Stimulated activated CD4-positive, alpha-beta T cell treated with anti-CD3 and anti-CD28 coated beads, Interleukin-4, amount 100 ng/mL, for 1 hour (primary cell): ENCODE measurements at regions not wholly inside any gene's neighbourhood (a gene's known extent, or its start where the extent isn't known, plus 50 kb on each side); places are given as distances from the start of the nearest gene placed in this dataset.

ENCODE experiments used
- DNase-seq: peaks from one replicate; pipeline ENCODE4 v3.0.0-alpha.2; 2020

DNA sequence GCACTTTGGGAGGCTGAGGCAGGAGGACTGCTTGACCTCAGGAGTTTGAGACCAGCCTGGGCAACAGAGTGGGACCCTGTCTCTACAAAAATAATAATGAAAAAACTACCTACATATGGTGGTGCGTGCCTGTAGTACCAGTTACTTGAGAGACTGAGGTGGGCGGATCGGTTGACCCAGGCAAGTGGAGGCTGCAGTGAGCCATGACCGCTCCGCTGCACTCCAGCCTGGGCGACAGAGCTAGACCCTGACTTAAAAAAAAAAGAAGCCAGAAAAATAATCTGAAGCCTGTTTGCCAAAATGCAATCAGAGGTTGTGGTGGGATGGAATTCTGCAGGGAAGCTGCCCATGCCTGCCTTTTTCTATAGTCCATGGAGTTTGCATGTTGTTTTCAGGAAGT, 50.4 kb upstream of the GGTA1 start:
- DNase-seq: no peak

DNA sequence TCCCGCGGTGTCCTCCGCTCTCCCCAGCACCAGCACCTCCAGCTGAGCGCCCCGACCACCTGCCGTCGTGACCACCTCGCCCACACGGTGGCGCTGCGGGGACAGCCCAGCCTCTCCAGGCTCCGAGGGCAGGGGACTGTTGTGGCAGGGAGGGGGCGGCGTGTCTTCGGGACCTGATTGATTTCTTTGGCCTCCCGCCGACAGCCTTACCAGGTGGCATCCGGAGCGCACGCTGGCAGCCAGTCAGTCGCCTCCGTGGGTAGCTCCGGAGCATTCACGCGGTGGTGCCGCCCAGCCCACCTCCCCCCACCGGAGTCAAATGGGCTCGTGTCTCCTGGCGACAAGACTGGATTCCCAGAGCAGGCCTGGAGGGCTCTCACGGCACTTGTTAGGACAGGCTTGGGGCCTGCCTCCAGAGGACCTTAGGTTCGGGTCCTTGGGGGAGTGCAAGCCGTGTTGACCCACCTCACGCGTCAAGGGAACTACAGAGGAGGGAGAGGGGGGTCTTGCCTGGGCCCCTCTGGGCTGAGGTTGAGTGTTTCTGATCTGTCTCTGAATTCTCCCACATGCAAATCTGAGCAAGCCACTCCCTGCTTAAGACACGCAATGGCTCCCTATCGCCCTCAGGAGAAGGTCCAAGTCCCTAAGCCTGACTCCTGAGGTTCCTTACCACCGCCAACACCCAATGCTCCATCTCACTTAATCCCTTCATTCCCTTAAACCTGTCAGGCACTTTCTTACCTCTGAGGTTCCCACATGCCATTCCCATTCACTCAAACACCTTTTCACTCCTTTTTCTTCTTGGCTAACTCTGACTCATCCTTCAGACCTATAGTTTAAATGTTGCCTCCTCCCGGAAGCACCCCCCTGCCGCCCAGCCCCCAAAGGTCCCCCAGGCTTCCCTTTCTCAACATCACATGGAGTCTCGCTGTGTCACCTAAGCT, 51.2 kb upstream of the GGTA1 start:
- peak; percentile 72 for DNase-seq

DNA sequence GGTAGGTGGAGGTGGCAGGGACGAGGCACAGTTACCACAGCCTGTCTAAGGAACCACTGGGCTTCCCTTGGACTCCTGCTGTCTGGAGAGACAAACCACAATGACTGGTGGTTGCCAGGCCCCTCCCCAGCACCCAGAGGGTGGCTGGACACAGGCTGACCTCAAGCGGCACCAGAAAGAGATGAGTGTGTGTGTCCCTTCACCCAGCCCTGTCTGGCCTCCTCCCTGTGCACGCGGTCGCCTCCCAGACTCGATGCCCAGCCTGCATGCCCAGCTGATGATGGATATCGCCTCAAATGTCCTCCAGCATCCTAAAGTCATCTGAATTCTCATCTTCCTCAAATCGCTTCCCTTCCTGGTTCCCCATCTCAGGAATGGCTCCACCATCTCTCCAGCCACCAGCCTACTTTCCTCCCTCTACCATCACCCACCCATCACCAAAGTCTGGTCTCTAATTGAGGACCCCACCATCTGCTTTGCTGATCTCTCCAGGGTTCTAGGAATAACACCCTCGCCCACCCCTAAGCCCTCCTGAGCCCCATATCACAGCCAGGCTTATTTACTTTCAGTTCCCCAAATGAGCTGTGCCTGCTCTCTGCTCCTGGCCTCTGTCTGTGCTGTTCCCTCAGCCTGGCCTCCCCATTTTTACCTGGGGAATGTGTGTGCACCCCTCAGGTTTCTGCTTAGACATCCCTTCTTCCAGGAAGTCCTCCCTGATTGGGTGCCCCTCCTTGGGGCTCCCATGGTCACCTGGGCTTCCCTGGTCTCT, 52.5 kb upstream of the GGTA1 start:
- DNase-seq: no peak

DNA sequence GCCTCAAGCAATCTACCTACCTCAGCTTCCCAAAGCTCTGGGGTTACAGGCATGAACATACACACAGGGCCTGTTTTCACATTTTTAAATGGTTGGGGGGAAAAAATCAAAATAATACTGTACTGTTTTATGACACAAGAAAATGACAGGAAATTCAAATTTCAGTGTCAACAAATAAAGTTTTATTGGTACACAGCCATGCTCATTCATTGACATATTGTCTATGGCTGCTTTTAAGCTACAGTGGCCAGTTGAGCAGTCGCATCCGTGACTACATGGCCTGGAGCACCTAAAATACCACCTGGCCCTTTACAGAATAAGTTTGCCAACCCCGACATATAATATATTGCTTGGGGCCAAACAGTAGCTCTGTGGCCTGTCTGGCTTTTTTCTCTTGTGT, 56.4 kb upstream of the GGTA1 start:
- DNase-seq: no peak

DNA sequence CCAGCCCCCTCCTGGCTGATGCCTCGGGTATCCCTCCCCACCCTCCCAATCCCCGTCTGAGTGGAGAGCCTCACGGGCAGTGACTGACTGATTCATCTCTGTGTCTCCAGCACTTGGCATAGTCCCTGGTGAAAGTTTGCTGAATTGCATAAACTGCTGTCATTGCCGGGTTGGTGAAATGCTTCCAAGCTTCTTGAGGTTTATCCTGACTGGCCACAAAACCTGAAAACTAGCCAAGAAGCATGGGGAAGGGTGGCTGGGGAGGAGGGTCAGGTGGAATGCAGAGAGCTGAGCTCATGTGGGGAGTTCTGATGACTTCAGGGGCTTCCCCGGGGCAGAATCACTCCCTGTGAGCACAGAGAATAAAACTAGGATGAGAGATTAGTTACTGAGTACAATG, 56.9 kb upstream of the GGTA1 start:
- no peak for DNase-seq

DNA sequence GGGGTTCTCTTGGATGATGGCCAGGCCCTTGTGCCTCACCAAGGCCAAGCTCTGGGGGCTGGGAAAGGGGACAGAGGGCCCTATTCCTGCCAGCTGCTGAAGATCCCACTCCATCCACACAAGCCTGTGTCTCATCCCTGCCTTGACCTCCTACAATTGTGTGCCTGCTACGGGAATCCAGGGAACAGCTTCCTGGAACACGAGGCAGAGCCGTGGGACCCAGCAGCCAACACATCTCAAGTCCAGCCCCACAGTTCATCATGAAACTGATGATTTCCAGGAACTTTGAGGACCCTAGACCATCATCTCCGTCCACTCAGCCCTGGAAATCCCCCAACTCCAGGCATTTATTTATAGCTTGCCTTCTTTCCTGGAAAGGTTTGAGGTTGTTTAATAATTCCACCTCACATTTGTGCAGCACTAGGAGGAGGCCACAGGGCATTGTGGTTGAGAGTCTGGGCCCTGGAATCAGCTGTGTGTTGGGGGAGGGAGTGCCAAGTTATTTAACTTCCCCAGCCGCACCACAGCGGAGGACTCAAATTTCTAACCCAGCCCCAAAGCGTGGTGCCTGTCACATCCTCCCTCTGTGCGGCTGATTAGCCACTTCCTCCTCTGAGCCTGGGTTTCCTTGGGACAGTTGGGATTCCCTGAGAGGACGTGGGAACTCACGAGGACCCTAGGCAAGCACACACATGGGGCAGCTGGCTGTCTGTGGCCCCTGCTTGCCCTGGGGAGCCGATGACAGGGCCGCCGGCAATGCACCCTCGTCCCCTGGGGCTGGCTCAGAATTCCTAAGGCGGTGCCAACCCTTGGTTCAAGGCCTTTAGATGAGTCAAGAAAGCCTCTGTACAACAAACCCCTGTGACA, 58.2 kb upstream of the GGTA1 start:
- no peak for DNase-seq

DNA sequence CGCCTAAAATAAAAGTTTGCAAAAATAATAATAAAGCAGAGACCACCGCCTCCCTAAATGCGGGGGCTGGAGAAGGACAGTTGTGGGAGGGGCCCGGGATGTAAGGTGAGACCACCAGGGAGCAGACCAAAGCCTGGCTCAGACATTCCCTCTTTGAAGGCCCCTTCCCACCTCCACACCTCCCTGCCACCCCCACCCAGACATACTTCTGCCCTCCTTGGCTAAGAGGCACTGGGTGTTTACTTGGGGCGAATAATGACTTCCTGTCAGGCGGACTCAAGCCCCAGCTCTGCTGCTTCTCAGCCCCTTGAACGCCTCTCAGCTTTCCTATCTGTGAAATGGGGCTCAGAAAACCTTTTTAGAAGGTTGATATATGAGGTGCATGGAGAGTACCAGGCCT, 58.8 kb upstream of the GGTA1 start:
- DNase-seq: no peak

DNA sequence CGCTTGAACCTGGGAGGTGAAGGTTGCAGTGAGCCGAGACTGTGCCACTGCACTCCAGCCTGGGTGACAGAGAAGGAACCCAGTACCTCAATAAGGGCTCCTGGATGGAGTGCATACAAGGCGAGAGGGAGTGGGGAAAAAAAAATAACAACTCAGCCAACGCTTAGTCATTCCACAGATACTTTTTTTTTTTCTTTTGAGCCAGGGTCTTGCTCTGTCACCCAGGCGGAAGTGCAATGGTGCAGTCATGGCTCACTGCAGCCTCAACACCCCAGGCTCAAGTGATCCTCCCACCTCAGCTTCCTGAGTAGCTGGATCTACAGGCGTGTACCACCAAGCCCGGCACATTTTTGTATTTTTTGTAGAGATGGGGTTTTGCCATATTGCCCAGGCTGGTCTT, 59.5 kb upstream of the GGTA1 start:
- no peak for DNase-seq

DNA sequence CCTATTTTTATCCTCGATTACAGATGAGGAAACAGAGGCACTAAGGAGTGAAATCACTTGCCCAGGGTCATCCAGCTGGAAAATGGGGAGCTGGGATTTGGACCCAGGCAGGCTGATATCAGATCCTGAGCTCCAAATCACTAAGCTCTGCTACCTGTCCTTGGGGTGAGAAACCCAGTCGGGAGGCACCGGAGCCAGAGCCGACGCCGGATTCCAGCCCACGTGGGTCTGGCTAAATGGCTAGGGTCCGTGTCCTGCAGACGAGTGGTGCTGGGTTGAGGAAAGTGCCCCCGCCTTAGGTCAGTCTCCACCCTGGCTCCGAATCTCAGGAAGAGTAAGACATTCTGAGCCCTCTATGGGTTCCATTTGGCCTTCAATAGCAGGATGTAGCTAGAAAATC, 61.3 kb upstream of the GGTA1 start:
- no peak for DNase-seq

DNA sequence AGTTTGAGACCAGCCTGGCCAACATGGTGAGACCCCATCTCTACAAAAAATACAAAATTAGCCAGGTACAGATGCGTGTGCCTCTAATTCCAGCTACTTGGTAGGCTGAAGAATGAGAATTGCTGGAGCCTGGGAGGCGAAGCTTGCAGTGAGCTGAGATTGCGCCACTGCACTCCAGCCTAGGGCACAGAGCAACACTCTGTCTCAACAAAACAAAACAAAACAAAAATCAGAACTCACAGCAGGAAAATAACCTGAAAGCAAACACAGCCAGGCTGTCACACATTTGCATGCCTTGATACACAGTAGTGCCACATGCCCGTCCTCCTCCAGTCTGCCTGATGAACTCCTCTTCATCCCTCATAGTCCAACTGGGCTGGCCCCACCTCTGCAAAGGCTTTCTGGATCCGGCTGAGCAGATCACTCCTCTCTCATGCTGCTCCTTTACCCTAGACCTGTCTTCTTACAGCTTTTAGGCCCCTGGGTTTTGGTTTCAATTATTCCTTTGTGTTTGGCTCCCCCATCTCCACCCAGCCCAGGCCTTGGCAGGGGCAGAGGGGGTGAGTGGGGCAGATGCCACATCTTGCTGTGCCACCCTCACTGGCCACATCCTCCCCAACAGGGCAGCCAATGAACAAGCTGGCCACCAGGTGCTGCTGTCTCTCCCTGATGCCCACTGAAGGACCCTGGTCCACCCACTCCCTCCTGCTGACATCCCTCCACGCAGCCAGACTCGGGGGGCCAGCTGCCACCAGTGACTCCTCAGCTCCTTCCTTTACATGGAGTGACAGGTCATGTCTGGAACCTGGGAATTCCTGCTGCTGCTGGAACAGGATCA, 62.0 kb upstream of the GGTA1 start:
- DNase-seq: no peak

DNA sequence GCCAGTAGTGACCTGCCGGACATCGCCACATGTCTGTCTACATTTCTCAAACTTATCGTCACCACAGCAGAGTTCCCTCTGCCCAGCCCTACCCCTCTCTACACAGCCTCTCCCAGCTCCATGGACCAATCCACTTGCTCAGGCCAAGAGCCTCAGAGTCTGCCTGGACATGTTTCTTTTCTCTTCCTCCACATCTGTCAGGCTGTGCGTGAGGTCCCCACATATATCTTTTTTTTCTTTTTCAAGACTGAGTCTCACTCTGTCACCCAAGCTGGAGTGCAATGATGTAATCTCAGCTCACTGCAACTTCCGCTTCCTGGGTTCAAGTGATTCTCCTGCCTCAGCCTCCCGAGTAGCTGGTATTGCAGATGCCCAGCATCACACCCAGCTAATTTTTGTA, 62.7 kb upstream of the GGTA1 start:
- DNase-seq: no peak

DNA sequence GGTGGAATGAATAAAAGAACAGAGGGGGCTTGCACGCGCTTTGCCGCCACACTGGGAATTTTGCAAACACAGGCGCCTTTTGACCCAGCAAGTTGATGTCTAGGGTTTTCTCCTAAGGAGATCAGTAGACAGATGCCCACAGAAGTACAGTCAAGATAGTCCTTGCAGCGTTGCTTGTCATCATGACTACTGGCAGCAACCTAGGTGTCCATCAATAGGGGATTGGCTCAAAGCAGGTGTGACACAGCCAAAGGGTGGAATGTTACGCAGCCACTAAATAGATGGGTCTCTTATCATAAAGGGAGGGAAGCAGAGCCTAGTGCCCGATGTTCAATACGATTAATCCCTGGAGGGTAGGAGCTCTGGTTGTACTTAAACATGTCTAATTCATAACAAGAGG, 63.8 kb upstream of the GGTA1 start:
- DNase-seq: no peak

DNA sequence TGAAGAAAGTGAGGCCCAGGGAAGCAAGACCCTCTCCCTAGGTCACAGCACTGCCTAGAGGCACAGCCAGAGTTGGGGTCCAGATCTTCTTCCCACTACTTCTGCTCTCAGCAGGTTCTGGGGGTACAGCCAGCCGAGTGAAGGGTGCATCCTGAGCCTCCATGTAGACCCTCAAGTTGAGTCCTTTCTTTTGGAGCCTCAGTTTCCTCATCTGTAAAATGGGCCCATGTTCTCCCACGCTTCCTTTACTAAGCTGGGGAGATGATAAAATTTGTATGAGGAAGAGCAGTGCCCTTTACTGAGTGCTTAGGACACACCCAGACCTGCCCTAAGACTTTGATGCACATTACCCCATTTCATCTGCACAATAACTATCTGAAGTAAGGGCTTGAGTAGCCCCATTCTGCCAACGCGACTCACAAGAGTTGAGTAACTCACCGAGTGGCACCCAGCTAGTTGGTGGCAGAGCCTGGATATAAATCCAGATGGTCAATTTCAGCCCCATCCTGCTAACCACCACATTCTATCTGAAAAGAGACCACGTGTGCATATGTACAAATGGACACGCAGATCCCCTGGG, 64.3 kb upstream of the GGTA1 start:
- DNase-seq: no peak

DNA sequence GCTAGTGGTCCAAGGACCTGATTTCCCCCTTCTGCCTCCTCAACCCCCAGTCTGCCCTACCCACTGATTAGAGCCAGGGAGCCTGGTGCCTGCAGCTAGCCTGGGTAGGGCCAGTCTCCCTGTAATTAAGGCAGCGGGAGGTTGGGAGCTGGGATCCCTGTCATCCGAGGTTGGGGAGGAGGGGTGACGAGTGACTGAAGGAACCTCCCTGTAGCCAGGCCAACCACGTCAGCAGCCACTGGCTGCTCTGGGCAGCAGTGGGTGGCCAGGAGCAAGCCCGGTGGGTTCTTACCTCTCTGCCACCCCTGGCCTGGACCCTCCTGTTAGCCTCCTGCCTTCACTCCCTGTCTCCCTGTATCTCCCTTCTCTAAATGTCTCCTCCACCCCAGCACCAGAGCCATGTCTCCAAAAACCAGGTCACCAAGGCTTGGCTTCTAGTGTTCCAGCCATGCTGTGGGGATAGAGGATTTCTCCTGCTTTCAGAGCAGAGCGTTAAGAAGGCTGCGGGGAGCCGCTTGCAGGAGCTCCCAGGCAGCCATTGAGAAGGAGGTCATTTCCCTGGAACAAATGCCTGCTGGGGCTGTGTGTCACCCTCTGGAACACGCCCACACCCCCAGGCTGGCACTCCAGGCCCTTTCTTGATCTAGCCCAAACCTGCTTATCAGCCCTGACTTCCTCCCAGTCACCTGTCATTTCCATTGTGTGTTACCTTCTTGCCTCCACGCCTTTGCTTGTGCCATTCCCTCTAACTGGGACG, 65.0 kb upstream of the GGTA1 start:
- no peak for DNase-seq

DNA sequence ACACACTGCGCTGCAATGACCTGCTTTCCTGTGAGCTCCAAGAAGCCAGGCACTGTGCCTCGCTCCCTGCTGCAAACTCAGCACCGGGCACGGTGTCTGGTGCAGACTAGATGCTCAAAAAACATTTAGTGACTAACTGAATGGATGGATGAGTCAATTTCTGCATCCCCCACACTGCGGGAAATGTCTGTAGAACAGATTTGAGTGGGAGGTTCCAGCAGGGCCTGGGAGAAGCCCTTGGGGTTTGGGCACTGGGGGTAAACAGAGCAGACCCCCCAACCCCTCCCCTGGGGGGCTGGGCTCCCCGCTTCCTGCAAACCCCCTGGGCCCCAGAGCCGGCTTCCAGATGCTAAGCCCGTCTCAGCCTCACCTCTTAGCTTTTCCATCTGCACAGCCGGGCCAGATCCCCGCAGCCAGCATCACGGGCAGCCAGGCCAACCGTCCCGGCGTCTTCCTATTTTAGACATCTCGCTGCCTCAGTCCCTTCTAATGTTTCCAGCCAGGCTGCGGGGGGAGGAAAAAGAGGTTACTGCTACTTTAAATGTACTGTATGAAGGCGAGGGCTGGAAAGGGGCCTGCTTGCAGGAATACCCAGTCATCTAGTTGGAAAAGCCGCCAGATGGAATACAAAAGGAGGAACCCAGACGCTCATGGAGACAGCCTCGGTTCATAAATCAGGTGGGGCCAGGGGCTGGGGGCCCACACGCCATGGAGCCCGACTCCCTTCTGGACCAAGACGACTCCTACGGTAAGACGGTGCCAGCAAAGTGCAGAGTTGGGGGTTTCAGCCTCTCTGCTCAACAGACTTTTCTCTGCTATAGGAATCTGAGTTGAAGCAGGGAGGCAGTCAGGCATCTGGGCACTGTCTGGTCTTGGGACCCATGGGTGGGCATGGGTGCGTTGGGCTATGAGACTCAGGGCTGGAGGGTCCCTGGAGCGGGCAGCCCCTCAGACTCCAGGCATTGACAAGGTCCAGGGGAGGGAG, 67.1 kb upstream of the GGTA1 start:
- DNase-seq: no peak

DNA sequence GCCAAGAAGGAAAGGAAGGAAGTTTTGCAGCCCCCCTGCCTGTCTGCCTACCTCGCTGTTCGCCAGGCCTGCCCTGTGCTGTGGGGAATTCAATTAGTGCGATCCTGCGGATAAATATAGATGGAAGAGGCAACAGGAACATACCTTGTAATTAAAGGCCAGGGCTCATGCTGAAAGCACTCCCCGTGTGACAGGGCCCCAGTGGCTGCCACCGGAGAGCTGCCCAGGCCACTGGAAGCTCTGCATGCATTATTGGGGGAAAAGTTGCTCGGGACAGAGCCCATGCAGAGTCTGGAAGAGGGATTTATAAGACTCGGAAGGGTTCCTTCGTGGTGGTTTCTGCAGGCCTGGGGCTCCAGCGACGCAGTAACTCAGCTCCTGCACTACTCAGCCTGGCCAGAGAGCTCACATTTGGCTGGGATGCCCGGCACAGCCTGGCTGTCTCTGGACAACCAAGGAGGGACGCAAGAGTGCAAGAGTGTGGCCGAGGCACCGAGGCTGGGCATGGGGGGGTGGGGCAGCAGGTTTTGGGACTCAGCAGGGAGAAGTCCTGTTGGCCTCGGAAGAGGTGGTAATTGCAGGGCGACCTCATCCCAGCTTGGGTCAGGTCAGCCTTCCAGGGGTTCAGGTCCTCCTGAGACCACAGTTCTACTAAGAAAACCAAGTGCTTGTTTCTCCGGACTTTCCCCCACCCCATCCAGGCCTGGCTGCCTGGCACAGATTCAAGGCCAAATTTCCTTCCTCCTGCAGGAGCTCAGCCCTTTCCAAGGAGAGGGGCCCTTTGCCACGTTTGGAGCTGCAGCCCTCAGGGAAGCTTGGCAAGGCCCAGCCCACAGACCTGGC, 68.1 kb upstream of the GGTA1 start:
- DNase-seq: no peak

DNA sequence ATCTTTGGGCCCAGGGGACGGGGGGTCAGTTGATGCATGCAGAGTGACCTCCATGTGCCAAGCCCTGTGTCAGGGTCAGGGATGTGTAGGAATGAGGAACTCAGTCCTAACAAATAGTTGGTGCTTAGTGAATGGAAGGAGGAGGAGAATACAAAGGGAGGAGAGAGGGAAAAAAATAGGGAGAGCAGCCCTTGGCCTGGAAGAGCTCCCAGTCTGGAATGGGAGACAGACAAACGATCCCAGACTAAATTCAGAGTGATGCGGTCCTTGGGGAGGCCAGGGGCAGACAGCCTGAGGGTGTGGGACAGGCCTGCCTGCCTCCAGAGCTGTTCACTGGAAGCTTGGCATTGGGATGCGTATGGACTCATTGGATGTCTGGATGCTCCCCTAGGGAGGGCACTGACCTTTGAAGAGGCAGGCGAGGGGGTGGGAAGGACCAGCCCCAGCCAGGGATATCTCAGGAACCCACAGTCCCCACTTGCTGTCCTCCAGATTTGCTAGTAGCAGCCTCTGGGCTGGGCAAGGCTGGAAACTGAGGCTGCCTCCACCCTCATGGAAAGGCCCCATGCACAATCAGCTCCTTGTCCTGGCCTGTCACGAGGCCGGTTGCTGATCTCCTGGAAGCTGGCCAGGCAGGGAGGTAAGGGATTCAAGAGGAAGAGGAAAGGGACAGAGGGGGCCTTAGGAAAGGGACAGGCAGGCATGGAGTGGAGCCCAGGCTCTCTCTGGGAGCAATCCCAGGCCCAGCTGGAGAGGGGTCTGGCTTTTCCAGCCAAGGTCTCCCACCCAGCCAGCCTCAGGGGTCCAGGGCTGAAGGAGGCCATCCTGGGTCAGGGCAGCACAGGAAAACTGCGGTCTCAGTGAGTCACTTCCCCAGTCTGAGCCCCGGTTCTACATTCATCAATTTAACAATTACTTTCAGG, 69.0 kb upstream of the GGTA1 start:
- DNase-seq: no peak

DNA sequence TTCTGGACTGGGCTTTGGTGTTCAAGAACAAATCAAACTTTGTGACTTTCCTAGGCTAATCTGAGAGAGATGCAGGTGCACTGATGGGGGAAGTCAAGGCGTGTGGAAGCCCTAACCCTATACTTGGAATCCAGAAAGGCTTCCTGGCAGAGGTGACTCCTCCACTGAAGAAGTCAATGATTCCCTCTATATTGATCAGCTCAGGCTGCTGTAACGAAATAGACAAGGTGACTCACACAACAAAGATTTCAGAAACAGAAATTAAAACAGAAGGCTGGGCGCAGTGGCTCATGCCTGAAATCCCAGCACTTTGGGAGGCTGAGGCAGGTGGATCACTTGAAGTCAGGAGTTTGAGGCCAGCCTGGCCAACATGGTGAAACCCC, 69.6 kb upstream of the GGTA1 start:
- DNase-seq: no peak
